GM12865 (cell line): ENCODE measurements at regions not wholly inside any gene's neighbourhood (a gene's known extent, or its start where the extent isn't known, plus 50 kb on each side); places are given as distances from the start of the nearest gene placed in this dataset.

Experiments
- DNase-seq: peaks from one replicate; pipeline ENCODE4 v3.0.0; 2010; ENCODE audit warnings: low read depth
- H3K4me3 ChIP-seq: 2 replicates; pipeline ENCODE4 v1.5.1; 2011; ENCODE audit warnings: mild to moderate bottlenecking, low read depth, low read length, control low read depth
- CTCF ChIP-seq: IDR thresholded peaks from 2 replicates; pipeline ENCODE4 v1.5.1; 2011; ENCODE audit warnings: low read length, control low read depth, low read depth, inconsistent platforms; ENCODE audit not compliant: insufficient read depth; ENCODE audit errors: missing control alignments

DNA sequence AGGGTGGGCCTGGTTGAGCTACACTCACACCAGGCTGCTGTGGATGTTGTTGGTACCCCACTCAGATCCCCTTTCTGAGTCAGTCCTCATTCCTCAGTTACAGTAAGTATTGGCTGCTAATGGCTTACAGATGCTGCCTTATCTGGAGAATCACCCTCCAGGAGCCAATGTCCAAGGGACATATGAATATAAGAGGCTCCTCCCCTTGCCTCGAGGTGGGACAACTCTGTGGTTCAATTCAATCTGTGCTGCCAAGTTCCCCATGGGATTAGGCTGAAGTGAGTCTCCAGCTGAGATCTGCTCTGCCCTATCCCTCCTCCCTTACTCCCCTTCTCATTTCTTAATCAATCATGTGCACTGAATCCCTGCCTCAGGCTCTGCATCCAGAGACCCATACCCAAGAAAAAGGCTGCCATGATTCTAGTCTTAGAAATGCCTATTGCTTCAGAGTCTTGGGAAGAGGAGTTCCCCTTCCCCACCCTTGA, 168.8 kb upstream of the SYT13 start:
- no peak overlapping the region for H3K4me3 ChIP-seq
- DNase-seq: no peak
- TF ChIP-seq CTCF: no peak

DNA sequence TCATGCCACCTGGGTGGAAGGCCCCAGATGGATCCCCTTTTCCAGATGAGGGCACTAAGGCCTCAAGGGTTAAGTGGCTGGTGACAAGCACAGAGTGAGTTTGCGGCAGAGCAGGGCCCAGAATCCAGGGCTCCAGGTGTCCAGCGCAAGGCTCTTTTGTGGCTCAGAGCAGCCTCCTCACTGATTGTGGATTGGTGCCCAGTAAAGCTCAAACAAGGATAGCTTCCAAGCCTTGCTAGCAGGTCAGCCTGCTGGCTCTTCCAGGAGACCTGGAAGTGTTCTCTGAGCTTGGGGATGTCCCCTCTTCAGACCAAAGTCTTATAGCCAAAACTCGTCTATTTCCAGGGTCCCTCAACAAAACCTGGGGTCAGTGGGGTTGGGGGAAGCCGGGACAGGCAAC, 167.6 kb upstream of the SYT13 start:
- no peak for TF ChIP-seq CTCF
- no peak overlapping the region for H3K4me3 ChIP-seq
- no peak for DNase-seq

- TF ChIP-seq CTCF: no peak
- DNase-seq: no peak
- H3K4me3 ChIP-seq: no peak overlapping the region
Observed at GRCh38 chr11:45451766-45452440, 165.8 kb upstream of the SYT13 start.

GRCh38 chr11:45450189-45450588, 164.0 kb upstream of the SYT13 start:
- no peak overlapping the region for H3K4me3 ChIP-seq
- DNase-seq: no peak
- TF ChIP-seq CTCF: no peak

DNA sequence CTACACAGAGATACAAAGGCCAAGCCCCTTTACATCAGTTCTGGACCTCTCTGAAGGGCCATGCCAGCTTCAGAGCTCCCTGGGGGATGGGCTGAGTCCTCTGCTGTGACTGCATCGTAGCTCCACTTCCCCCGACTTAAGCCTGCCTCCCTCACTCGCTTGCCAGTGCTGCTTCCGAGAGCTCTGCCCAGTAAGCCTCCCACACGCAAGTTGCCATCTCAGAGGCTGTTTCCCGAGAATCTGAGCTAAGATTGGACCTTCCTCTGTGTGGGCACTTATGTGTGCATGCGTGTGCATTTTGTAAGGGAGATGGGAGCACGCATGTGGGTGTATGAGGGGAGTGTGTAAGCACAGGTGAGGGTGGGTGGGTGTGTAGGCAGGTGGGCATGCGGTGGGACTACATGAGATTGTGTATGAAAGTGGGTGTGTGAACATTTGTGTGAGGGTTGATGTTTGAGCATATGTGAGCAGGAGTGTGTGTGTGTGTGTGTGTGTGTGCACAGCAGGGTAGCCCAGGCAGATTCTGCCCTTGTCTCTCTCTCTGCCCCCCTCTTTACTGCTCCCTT, 163.0 kb upstream of the SYT13 start:
- no peak overlapping the region for H3K4me3 ChIP-seq
- TF ChIP-seq CTCF: no peak
- no peak for DNase-seq

DNA sequence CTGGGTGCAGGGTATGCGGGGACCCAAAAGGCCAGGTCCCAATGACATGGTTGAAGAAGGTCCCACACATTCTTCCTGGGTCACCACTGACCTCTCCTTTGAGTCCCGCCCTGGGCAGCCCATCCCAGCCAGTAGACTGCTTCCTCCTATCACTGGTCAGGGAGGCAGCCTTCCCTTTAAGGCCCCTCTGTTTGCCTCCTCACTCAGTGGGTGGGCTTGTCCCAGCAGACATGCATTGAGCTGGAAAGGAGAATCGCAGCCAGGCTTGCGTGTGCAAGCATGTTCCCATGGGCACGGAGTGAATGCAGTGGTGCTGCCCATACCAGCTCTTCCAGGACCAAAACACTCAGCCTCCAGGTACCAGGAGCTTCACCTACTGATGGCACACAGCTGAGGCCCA, 162.4 kb upstream of the SYT13 start:
- no peak overlapping the region for H3K4me3 ChIP-seq

More for the DNA sequence above, 162.4 kb upstream of the SYT13 start:
- no peak for TF ChIP-seq CTCF
- no peak for DNase-seq
